Omental fat pad (tissue), 3 donors: ENCODE measurements at regions not wholly inside any gene's neighbourhood (a gene's known extent, or its start where the extent isn't known, plus 50 kb on each side); places are given as distances from the start of the nearest gene placed in this dataset. TPM values are rescaled to one million over a fixed set of nuclear protein-coding genes. Genes with fewer than 3 reads are reported as not detected.
A peak's percentile ranks its signal among the peaks of the same experiment; 100 is the strongest.

ENCODE experiments used
- ATAC-seq: fragments of 150-250 bp; one replicate; pipeline ENCODE4 v1.9.1; 2016; ENCODE audit warnings: mild to moderate bottlenecking, moderate library complexity; ENCODE audit not compliant: low FRiP score
- DNase-seq: peaks from one replicate; pipeline ENCODE4 v3.0.0-alpha.2; 2019; ENCODE audit warnings: low spot score
- CTCF ChIP-seq, 3 donors: fragments of 450-650 bp; IDR thresholded peaks; one replicate each; pipeline ENCODE4 v1.5.1; 2016 to 2017; ENCODE audit warnings: antibody characterized with exemption in 3 of 3, mild to moderate bottlenecking in 3 of 3, moderate library complexity in 2 of 3
- small RNA-seq: library from RNA; depleted of rRNA; stranded (forward); fragments of <200 nt; gene quantifications from one replicate; pipeline ENCODE3, GENCODE V24; 2016

GRCh38 chr20:63060057-63060991 lies 53.6 kb upstream of the BHLHE23 start:
- no peak for TF ChIP-seq CTCF (IDR thresholded peaks at IDR 0.05)
- no peak for ATAC-seq
- DNase-seq: no peak

GRCh38 chr20:63059684-63060056 lies 52.9 kb upstream of the BHLHE23 start:
- ATAC-seq (no peak), DNase-seq (no peak)
- TF ChIP-seq CTCF (IDR thresholded peaks at IDR 0.05): no peak

GRCh38 chr20:63058696-63059335 lies 52.1 kb upstream of the BHLHE23 start:
- no peak for DNase-seq
- no peak for TF ChIP-seq CTCF (IDR thresholded peaks at IDR 0.05)
- ATAC-seq: no peak

GRCh38 chr20:63057171-63058117 lies 50.7 kb upstream of the BHLHE23 start:
- ATAC-seq (no peak), DNase-seq (no peak)
- no peak for TF ChIP-seq CTCF (IDR thresholded peaks at IDR 0.05)

GRCh38 chr20:63056236-63057170 lies 49.7 kb upstream of the BHLHE23 start:
- TF ChIP-seq CTCF (IDR thresholded peaks at IDR 0.05): peak in 2 of 3 donors; percentile 36 to 44
- DNase-seq (no peak), ATAC-seq (no peak)

Small RNA genes lying in the stretch of these regions (small RNA-seq; reads per million reads assigned to genes)
- gene RF00635: not detected
